PC-3 (cell line): ENCODE measurements at regions not wholly inside any gene's neighbourhood (a gene's known extent, or its start where the extent isn't known, plus 50 kb on each side); places are given as distances from the start of the nearest gene placed in this dataset.

Source experiments
- CTCF ChIP-seq: fragments of 300-600 bp; sonication (generic); conservative IDR thresholded peaks from 2 replicates; pipeline ENCODE4 v1.5.1; 2017; ENCODE audit warnings: antibody characterized with exemption, low read depth, mild to moderate bottlenecking, low read length
- EZH2 ChIP-seq: fragments of 300-600 bp; sonication (generic); IDR thresholded peaks from one replicate; pipeline ENCODE4 v1.6.1; 2017; ENCODE audit warnings: antibody characterized with exemption, mild to moderate bottlenecking, low read length; ENCODE audit not compliant: unreplicated experiment

GRCh38 chr14:97921296-97921695, 1124.1 kb downstream of the VRK1 start:
- TF ChIP-seq CTCF (no peak), EZH2 (no peak)
